Stomach (tissue), 8 donors: ENCODE measurements at regions not wholly inside any gene's neighbourhood (a gene's known extent, or its start where the extent isn't known, plus 50 kb on each side); places are given as distances from the start of the nearest gene placed in this dataset.
A peak's percentile ranks its signal among the peaks of the same experiment; 100 is the strongest.

Source experiments
- DNase-seq, 2 donors: peaks; one replicate each; pipeline versions ENCODE4 v3.0.0 to v3.0.0-alpha.2; 2013 to 2019
- H3K27ac ChIP-seq, 5 donors: fragments of 200-600 bp in 4 of 5; sonication (generic) in 4 of 5; one replicate each; pipeline ENCODE4 v1.5.1; 2013 to 2019; ENCODE audit warnings: mild to moderate bottlenecking in 1 of 5, moderate library complexity in 1 of 5
- H3K27me3 ChIP-seq, 3 donors: fragments of 200-600 bp; sonication (generic); one replicate each; pipeline ENCODE4 v1.5.1; 2017 to 2019; ENCODE audit warnings: mixed run types in 1 of 3
- H3K36me3 ChIP-seq, 4 donors: fragments of 200-600 bp; sonication (generic); 1 replicate in 3 of 4; 2 replicates in 1 of 4; pipeline ENCODE4 v1.5.1; 2016 to 2019
- H3K4me1 ChIP-seq, 4 donors: fragments of 200-600 bp; sonication (generic); one replicate each; pipeline ENCODE4 v1.5.1; 2016 to 2019
- H3K4me3 ChIP-seq, 4 donors: fragments of 200-600 bp; sonication (generic) in 3 of 4; one replicate each; pipeline ENCODE4 v1.5.1; 2016 to 2019; ENCODE audit warnings: mild to moderate bottlenecking in 1 of 4
- H3K9me3 ChIP-seq, 4 donors: fragments of 200-600 bp; sonication (generic); one replicate each; pipeline ENCODE4 v1.5.1; 2016 to 2019
- CTCF ChIP-seq, 7 experiments: fragments of 450-650 bp in 4 of 7; fragments of 200-600 bp in 3 of 7; sonication (generic) in 3 of 7; IDR thresholded peaks; one replicate each; pipeline ENCODE4 v1.5.1; 2016 to 2019; ENCODE audit warnings: antibody characterized with exemption in 7 of 7, control low read depth in 2 of 7, mild to moderate bottlenecking in 1 of 7
- EP300 ChIP-seq: sonication (generic); formaldehyde crosslinking; IDR thresholded peaks from one replicate; pipeline ENCODE4 v1.6.1; 2017; ENCODE audit warnings: antibody characterized with exemption
- POLR2A ChIP-seq, 4 donors: fragments of 450-650 bp; IDR thresholded peaks; one replicate each; pipeline ENCODE4 v1.6.1; 2016; ENCODE audit warnings: antibody characterized with exemption in 4 of 4, control low read depth in 2 of 4, mild to moderate bottlenecking in 1 of 4, moderate library complexity in 1 of 4
- POLR2AphosphoS5 ChIP-seq, 3 donors: sonication (generic); formaldehyde crosslinking; IDR thresholded peaks; one replicate each; pipeline ENCODE4 v1.6.1; 2016; ENCODE audit warnings: antibody characterized with exemption in 3 of 3
- WGBS, 5 donors: extraction: QIAGEN DNeasy Blood & Tissue Kit in 3 of 5; methylation state at CpG; one replicate each; pipeline versions ENCODE4 v1.1.5 to v1.1.7; 2013 to 2018; 5-methylcytosine and 5-hydroxymethylcytosine counted together
- intact Hi-C: fragments of 100-400 bp; cut with DNase I; formaldehyde crosslinking; loops from one replicate; pipeline ENCODE4 v1.15.1; 2023; ENCODE audit warnings: low total_unique reads
- donor health status: healthy with polysubstance abuse.
- donor health status: Bipolar disorder and iron deficiency.
- donor health status: healthy.

GRCh38 chr15:55005679-55006078 lies 191.1 kb downstream of the RSL24D1 start:
- DNase-seq: no peak
- intact Hi-C loops: no loop called here
- TF ChIP-seq EP300 (no peak), POLR2A (IDR thresholded peaks at IDR 0.05) (no peak), CTCF (IDR thresholded peaks at IDR 0.05) (no peak), POLR2AphosphoS5 (IDR thresholded peaks at IDR 0.05) (no peak)
- Histone ChIP-seq H3K27ac (no peak overlapping the region), H3K36me3 (no peaks in the 10 kb centered on the region), H3K4me3 (no peak overlapping the region), H3K4me1 (no peaks in the 10 kb centered on the region), H3K27me3 (no peaks in the 10 kb centered on the region), H3K9me3 (no peaks in the 10 kb centered on the region)

- peak in 1 of 2 donors; percentile 12 for DNase-seq
- intact Hi-C loops: no loop called here
- Histone ChIP-seq H3K4me3 (no peak overlapping the region), H3K27me3 (no peaks in the 10 kb centered on the region), H3K9me3 (no peaks in the 10 kb centered on the region), H3K36me3 (no peaks in the 10 kb centered on the region), H3K27ac (no peak overlapping the region), H3K4me1 (no peaks in the 10 kb centered on the region)
- 61 to 75% (median 72%) methylated on average over 9 of the region's 9 CpGs for WGBS, 5 donors
- TF ChIP-seq POLR2AphosphoS5 (IDR thresholded peaks at IDR 0.05) (no peak), POLR2A (IDR thresholded peaks at IDR 0.05) (no peak), CTCF (IDR thresholded peaks at IDR 0.05) (no peak), EP300 (no peak)
Measured at GRCh38 chr15:55003965-55004873, 192.5 kb downstream of the RSL24D1 start.

GRCh38 chr15:54998661-54999060 lies 198.1 kb downstream of the RSL24D1 start:
- WGBS, 5 donors: 85 to 98% (median 88%) methylated on average over 1 of the region's 1 CpG
- no peak for DNase-seq
- Histone ChIP-seq H3K4me3 (no peak overlapping the region), H3K27me3 (no peaks in the 10 kb centered on the region), H3K36me3 (no peaks in the 10 kb centered on the region), H3K4me1 (no peaks in the 10 kb centered on the region), H3K27ac (no peak overlapping the region), H3K9me3 (no peaks in the 10 kb centered on the region)
- TF ChIP-seq POLR2A (IDR thresholded peaks at IDR 0.05): no peak
- intact Hi-C loops: no loop called here

- TF ChIP-seq EP300 (no peak), POLR2AphosphoS5 (IDR thresholded peaks at IDR 0.05) (no peak), POLR2A (IDR thresholded peaks at IDR 0.05) (no peak), CTCF (IDR thresholded peaks at IDR 0.05) (no peak)
- intact Hi-C loops: no loop called here
- DNase-seq: no peak
Measured at GRCh38 chr15:54990793-54991192, 205.9 kb downstream of the RSL24D1 start.

GRCh38 chr15:54987881-54988280 lies 208.9 kb downstream of the RSL24D1 start:
- Histone ChIP-seq H3K27me3 (peaks cover 0 to 3% (median 0%) of the 10 kb centered on the region in 3 donors), H3K27ac (no peak overlapping the region), H3K4me1 (no peaks in the 10 kb centered on the region), H3K36me3 (no peaks in the 10 kb centered on the region), H3K4me3 (no peak overlapping the region), H3K9me3 (peaks cover 0 to 17% (median 2%) of the 10 kb centered on the region in 4 donors)
- TF ChIP-seq POLR2A (IDR thresholded peaks at IDR 0.05) (no peak), EP300 (no peak), CTCF (IDR thresholded peaks at IDR 0.05) (no peak), POLR2AphosphoS5 (IDR thresholded peaks at IDR 0.05) (no peak)
- DNase-seq: peak in 1 of 2 donors; percentile 32
- 50 to 95% (median 77%) methylated on average over 3 of the region's 3 CpGs for WGBS, 5 donors
- intact Hi-C loops: no loop called here

More at GRCh38 chr15:54990793-54991192, 205.9 kb downstream of the RSL24D1 start:
- H3K27me3 ChIP-seq: peaks cover 0 to 3% (median 0%) of the 10 kb centered on the region in 3 donors
- H3K27ac ChIP-seq: no peak overlapping the region
- WGBS, 5 donors: 80 to 100% (median 84%) methylated on average over 1 to 7 of the region's 7 CpGs
- H3K9me3 ChIP-seq: peaks cover 0 to 17% (median 2%) of the 10 kb centered on the region in 4 donors
- no peak overlapping the region for H3K4me3 ChIP-seq
- no peaks in the 10 kb centered on the region for H3K4me1 ChIP-seq
- no peaks in the 10 kb centered on the region for H3K36me3 ChIP-seq
